ENCODE measurements at regions not wholly inside any gene's neighbourhood (a gene's known extent, or its start where the extent isn't known, plus 50 kb on each side); places are given as distances from the start of the nearest gene placed in this dataset.

GRCh38 chrX:118179161-118179560, 62.6 kb upstream of the KLHL13 start:
- POLR2A ChIA-PET (ENCODE audit: unreplicated experiment), result no interaction called here
- CTCF ChIA-PET, result no interaction called here
- H2BK20ac ChIP-seq (ENCODE audit: low read depth, low read length), result no peak overlapping the region

More at GRCh38 chrX:118179161-118179560, 62.6 kb upstream of the KLHL13 start:
- Histone ChIP-seq H4K5ac (ENCODE audit: low read depth, low read length) (no peak overlapping the region), H4K91ac (ENCODE audit: insufficient read depth, low read depth, low read length) (no peak overlapping the region), H4K20me1 (ENCODE audit: insufficient read depth, low read length) (no peaks in the 10 kb centered on the region), H2BK120ac (ENCODE audit: low read depth, low read length) (no peak overlapping the region), H3K4me1 (ENCODE audit: control insufficient read depth, insufficient read depth, low read length) (no peaks in the 10 kb centered on the region), H3K9me1 (ENCODE audit: insufficient read depth, low read length) (no peaks in the 10 kb centered on the region), H2BK5ac (ENCODE audit: low read depth, low read length, poor library complexity, severe bottlenecking) (no peak overlapping the region), H3K36me3 (ENCODE audit: control insufficient read depth, insufficient read depth, low read length) (no peaks in the 10 kb centered on the region), H3K9ac (ENCODE audit: low read depth, low read length) (no peak overlapping the region), H3K27ac (ENCODE audit: insufficient read depth, low read length) (no peak overlapping the region), H3K27me3 (ENCODE audit: control insufficient read depth, insufficient read depth, low read length) (no peaks in the 10 kb centered on the region), H3K14ac (replicated peaks; ENCODE audit: low read depth, low read length) (no peak overlapping the region), H2AK5ac (ENCODE audit: low read depth, low read length) (no peak overlapping the region), H3K79me1 (ENCODE audit: low read depth in 1 of 2, low read length in 2 of 2) (no peaks in the 10 kb centered on the region), H2AFZ (replicated peaks; ENCODE audit: low read length, poor library complexity) (no peak overlapping the region), H3K9me3 (ENCODE audit: control insufficient read depth, insufficient read depth, low read length) (no peaks in the 10 kb centered on the region), H3K23ac (ENCODE audit: low read depth, low read length) (no peak overlapping the region), H3K56ac (ENCODE audit: extremely low read depth, insufficient read depth, low read length) (no peak overlapping the region), H2AK9ac (replicated peaks; ENCODE audit: low read depth, low read length, poor library complexity) (no peak overlapping the region), H4K8ac (ENCODE audit: low read depth in 2 of 2, low read length in 2 of 2) (no peak overlapping the region), H3K4me2 (ENCODE audit: low read depth, low read length) (no peak overlapping the region), H3K4me3 (ENCODE audit: insufficient read depth, low read depth, low read length) (no peak overlapping the region), H2BK15ac (ENCODE audit: low read depth, low read length) (no peak overlapping the region), H3K4ac (ENCODE audit: low read depth, low read length) (no peak overlapping the region), H3K18ac (ENCODE audit: low read depth, low read length) (no peak overlapping the region)
- TF ChIP-seq CTCF (conservative IDR thresholded peaks at IDR 0.05; ENCODE audit: low read depth, low read length) (no peak), SMC3 (IDR thresholded peaks at IDR 0.05; ENCODE audit: low read depth, low read length) (no peak), MAZ (IDR thresholded peaks at IDR 0.05; ENCODE audit: borderline replicate concordance, low read depth, low read length) (no peak), NFE2L2 (IDR thresholded peaks at IDR 0.05; ENCODE audit: low read depth, low read length) (no peak)
- dilution Hi-C loops (cut with HindIII; ENCODE audit: low sequenced_read_pairs, unreplicated experiment), result no loop called here
- intact Hi-C loops (cut with micrococcal nuclease), result no loop called here
- in situ Hi-C loops (cut with MboI; ENCODE audit: low sequenced_read_pairs), result no loop called here
- no TSS peak for BruUV-seq (replicated peaks)
- no peak for DNase-seq
- WGBS, 2 experiments (ENCODE audit: extremely low coverage in 2 of 2, insufficient read length in 1 of 2), result 23 to 93% methylated on average over 2 of the region's 3 CpGs
- ATAC-seq (ENCODE audit: low read depth), result no peak

Measured in IMR-90 (cell line).